ENCODE measurements at regions not wholly inside any gene's neighbourhood (a gene's known extent, or its start where the extent isn't known, plus 50 kb on each side); places are given as distances from the start of the nearest gene placed in this dataset.

- DNase-seq (ENCODE audit: low spot score): no peak
Measured at GRCh38 chr11:71356904-71357303, 91.3 kb downstream of the DHCR7 start.

GRCh38 chr11:71356280-71356876, 91.8 kb downstream of the DHCR7 start:
- no peak for DNase-seq (ENCODE audit: low spot score)

GRCh38 chr11:71355281-71355680, 92.9 kb downstream of the DHCR7 start:
- DNase-seq (ENCODE audit: low spot score): no peak

- no peak for DNase-seq (ENCODE audit: low spot score)
Measured at GRCh38 chr11:71354394-71355105, 93.6 kb downstream of the DHCR7 start.

GRCh38 chr11:71352748-71353147, 95.4 kb downstream of the DHCR7 start:
- no peak for DNase-seq (ENCODE audit: low spot score)

GRCh38 chr11:71352226-71352625, 96.0 kb downstream of the DHCR7 start:
- no peak for DNase-seq (ENCODE audit: low spot score)

- no peak for DNase-seq (ENCODE audit: low spot score)
Measured at GRCh38 chr11:71349627-71350026, 97.2 kb upstream of the SHANK2 start.

GRCh38 chr11:71343828-71344400, 91.5 kb upstream of the SHANK2 start:
- no peak for DNase-seq (ENCODE audit: low spot score)

GRCh38 chr11:71342951-71343827, 90.8 kb upstream of the SHANK2 start:
- peak; percentile 32 for DNase-seq (ENCODE audit: low spot score)

GRCh38 chr11:71342116-71342515, 89.7 kb upstream of the SHANK2 start:
- no peak for DNase-seq (ENCODE audit: low spot score)

GRCh38 chr11:71341596-71341995, 89.2 kb upstream of the SHANK2 start:
- no peak for DNase-seq (ENCODE audit: low spot score)

GRCh38 chr11:71341173-71341572, 88.8 kb upstream of the SHANK2 start:
- DNase-seq (ENCODE audit: low spot score): no peak

- no peak for DNase-seq (ENCODE audit: low spot score)
Measured at GRCh38 chr11:71340086-71340606, 87.8 kb upstream of the SHANK2 start.

- no peak for DNase-seq (ENCODE audit: low spot score)
Measured at GRCh38 chr11:71339396-71339881, 87.1 kb upstream of the SHANK2 start.

GRCh38 chr11:71338801-71339395, 86.5 kb upstream of the SHANK2 start:
- DNase-seq (ENCODE audit: low spot score): no peak

- no peak for DNase-seq (ENCODE audit: low spot score)
Measured at GRCh38 chr11:71336996-71337754, 84.8 kb upstream of the SHANK2 start.

GRCh38 chr11:71336176-71336995, 84.0 kb upstream of the SHANK2 start:
- DNase-seq (ENCODE audit: low spot score): no peak

GRCh38 chr11:71335371-71335770, 83.0 kb upstream of the SHANK2 start:
- DNase-seq (ENCODE audit: low spot score): no peak

- DNase-seq (ENCODE audit: low spot score): no peak
Measured at GRCh38 chr11:71334191-71334590, 81.8 kb upstream of the SHANK2 start.

GRCh38 chr11:71333473-71333872, 81.1 kb upstream of the SHANK2 start:
- DNase-seq (ENCODE audit: low spot score): no peak

Data from COLO829 (cell line).